GM12878 (cell line): ENCODE measurements at regions not wholly inside any gene's neighbourhood (a gene's known extent, or its start where the extent isn't known, plus 50 kb on each side); places are given as distances from the start of the nearest gene placed in this dataset.

ENCODE experiments used
- ATAC-seq: fragments of 200-7000 bp; cut with Tn5 transposase; 3 replicates; pipeline ENCODE4 v1.9.1; 2020; ENCODE audit warnings: mild to moderate bottlenecking, moderate library complexity
- BruUV-seq: library from RNA; stranded (reverse); fragments of 400-500 nt; replicated peaks from 2 replicates; lab custom pipeline; 2021; lab: Mats Ljungman, UMichigan
- CTCF ChIA-PET: fragments of 300-600 bp; sonication (Branson Sonifier 250); formaldehyde crosslinking; extraction: SDS; loops from one replicate; lab custom pipeline; 2021; ENCODE audit warnings: inconsistent platforms; lab: Yijun Ruan, JAX
- POLR2A ChIA-PET: fragments of 350-600 bp; formaldehyde crosslinking; extraction: SDS; loops from one replicate; lab custom pipeline; 2021; ENCODE audit warnings: inconsistent platforms; lab: Charles Lee
- RAD21 ChIA-PET: fragments of 300-600 bp; sonication (Branson Sonifier 250); formaldehyde crosslinking; loops from one replicate; lab custom pipeline; 2023; ENCODE audit warnings: antibody characterized with exemption; ENCODE audit not compliant: unreplicated experiment; lab: Charles Lee
- SMC1A ChIA-PET: fragments of 300-600 bp; sonication (Branson Sonifier 250); formaldehyde crosslinking; loops from one replicate; lab custom pipeline; 2023; ENCODE audit not compliant: unreplicated experiment, uncharacterized antibody; lab: Charles Lee
- DNase-seq: peaks from one replicate; pipeline ENCODE4 v3.0.0-alpha.2; 2011; ENCODE audit warnings: low read depth, low spot score
- FAIRE-seq: peaks from 3 replicates; lab custom pipeline; 2011; peaks lifted over from hg19 to GRCh38; lab: Jason Lieb, UNC
- H2AFZ ChIP-seq: 2 replicates; pipeline ENCODE4 v1.6.0; 2011; ENCODE audit warnings: low read depth, low read length, control low read depth; ENCODE audit not compliant: control insufficient read depth
- H3K27ac ChIP-seq: 2 replicates; pipeline ENCODE4 v1.5.1; 2011; ENCODE audit warnings: control low read depth; ENCODE audit not compliant: control insufficient read depth, insufficient read depth
- H3K27me3 ChIP-seq, 2 experiments: replicated peaks in 1 of 2; 2 replicates each; pipeline versions ENCODE4 v1.6.0 to v1.6.1; 2011; ENCODE audit warnings: low read length in 1 of 2; ENCODE audit not compliant: control insufficient read depth in 2 of 2, insufficient read depth in 2 of 2
- H3K36me3 ChIP-seq, 2 experiments: 2 replicates each; pipeline ENCODE4 v1.5.1; 2011; ENCODE audit warnings: low read length in 1 of 2; ENCODE audit not compliant: control insufficient read depth in 2 of 2, insufficient read depth in 2 of 2
- H3K4me1 ChIP-seq: 2 replicates; pipeline ENCODE4 v1.6.1; 2011; ENCODE audit warnings: mild to moderate bottlenecking, low read length, moderate library complexity, mixed read lengths; ENCODE audit not compliant: control insufficient read depth, insufficient read depth
- H3K4me2 ChIP-seq: 2 replicates; pipeline ENCODE4 v1.6.0; 2011; ENCODE audit warnings: control low read depth; ENCODE audit not compliant: control insufficient read depth, insufficient read depth
- H3K4me3 ChIP-seq: fragments of 200-600 bp; sonication (generic); 2 replicates; pipeline ENCODE4 v1.5.1; 2016
- H3K79me2 ChIP-seq: 2 replicates; pipeline ENCODE4 v1.6.0; 2011; ENCODE audit warnings: low read length; ENCODE audit not compliant: control insufficient read depth, insufficient read depth
- H3K9ac ChIP-seq: 2 replicates; pipeline ENCODE4 v1.8.0; 2011; ENCODE audit warnings: low read length, control low read depth, mixed read lengths; ENCODE audit not compliant: control insufficient read depth, insufficient read depth
- H3K9me3 ChIP-seq: replicated peaks from 3 replicates; pipeline ENCODE4 v1.5.1; 2011; ENCODE audit warnings: mild to moderate bottlenecking, low read length; ENCODE audit not compliant: control insufficient read depth, insufficient read depth
- H4K20me1 ChIP-seq: 2 replicates; pipeline ENCODE4 v1.6.0; 2011; ENCODE audit not compliant: control insufficient read depth, insufficient read depth
- CBFB ChIP-seq: IDR thresholded peaks from 2 replicates; pipeline ENCODE4 v1.6.1; 2016; ENCODE audit warnings: antibody characterized with exemption, low read depth
- FOXM1 ChIP-seq: IDR thresholded peaks from 2 replicates; pipeline ENCODE4 v1.6.1; 2012; ENCODE audit warnings: low read depth, mild to moderate bottlenecking, inconsistent platforms, low read length, moderate library complexity
- HDAC6 ChIP-seq: fragments of 200-600 bp; sonication (generic); IDR thresholded peaks from one replicate; pipeline ENCODE4 v1.8.0; 2017; ENCODE audit warnings: antibody characterized with exemption; ENCODE audit not compliant: unreplicated experiment
- MYC ChIP-seq: IDR thresholded peaks from 2 replicates; pipeline ENCODE4 v1.6.1; 2011; ENCODE audit warnings: mild to moderate bottlenecking, low read length, moderate library complexity, inconsistent platforms; ENCODE audit not compliant: insufficient read depth, insufficient replicate concordance, insufficient read length, severe bottlenecking
- NR2F1 ChIP-seq: fragments of 450-650 bp; conservative IDR thresholded peaks from 2 replicates; pipeline ENCODE4 v1.6.1; 2017; ENCODE audit warnings: mild to moderate bottlenecking
- RAD51 ChIP-seq: fragments of 450-650 bp; IDR thresholded peaks from 2 replicates; pipeline ENCODE4 v1.6.1; 2016; ENCODE audit warnings: moderate library complexity, mild to moderate bottlenecking, inconsistent platforms
- SP1 ChIP-seq: IDR thresholded peaks from one replicate; pipeline ENCODE4 v1.6.1; 2011; ENCODE audit warnings: low read depth, low read length
- SUZ12 ChIP-seq: fragments of 200-600 bp; sonication (generic); IDR thresholded peaks from one replicate; pipeline ENCODE4 v1.6.1; 2018; ENCODE audit warnings: antibody characterized with exemption, mild to moderate bottlenecking; ENCODE audit not compliant: unreplicated experiment
- TCF12 ChIP-seq: IDR thresholded peaks from 2 replicates; pipeline ENCODE4 v1.6.1; 2011; ENCODE audit warnings: low read depth, mild to moderate bottlenecking, low read length
- USF1 ChIP-seq: IDR thresholded peaks from 2 replicates; pipeline ENCODE4 v1.6.1; 2011; ENCODE audit warnings: borderline replicate concordance, low read depth, mild to moderate bottlenecking, moderate library complexity, mixed read lengths, low read length; ENCODE audit not compliant: insufficient read depth; ENCODE audit errors: extremely low read length
- WGBS: methylation state at CpG from one replicate; pipeline ENCODE4 v1.1.6; 2016; ENCODE audit warnings: low lambda C conversion rate; ENCODE audit not compliant: insufficient replicate concordance, insufficient coverage; ENCODE audit errors: missing lambda C conversion rate; 5-methylcytosine and 5-hydroxymethylcytosine counted together
- in situ Hi-C: fragments of 300-500 bp; cut with MboI; formaldehyde crosslinking; loops from 9 replicates; pipeline ENCODE4 v1.14.3; 2018; ENCODE audit warnings: mixed read lengths
- intact Hi-C: fragments of 100-400 bp; cut with micrococcal nuclease; formaldehyde crosslinking; loops from one replicate; pipeline ENCODE4 v1.14.2; 2022; ENCODE audit not compliant: unreplicated experiment

- TF ChIP-seq NR2F1 (no peak), TCF12 (no peak), SUZ12 (no peak)
Measured at GRCh38 chr2:128477026-128477820, 158.6 kb upstream of the HS6ST1 start (continued).

- H3K36me3 ChIP-seq = no peaks in the 10 kb centered on the region
- no peaks in the 10 kb centered on the region for H3K9me3 ChIP-seq
- no TSS peak for BruUV-seq
- no peak overlapping the region for H3K4me3 ChIP-seq
- ATAC-seq (no peak), DNase-seq (no peak), FAIRE-seq (no peak)
- no peaks in the 10 kb centered on the region for H3K27me3 ChIP-seq
- ChIA-PET POLR2A (no interaction called here), SMC1A (no interaction called here), RAD21 (no interaction called here), CTCF (no interaction called here)
- intact Hi-C loops (no loop called here), in situ Hi-C loops (no loop called here)
- H2AFZ ChIP-seq = no peak overlapping the region
- H3K4me1 ChIP-seq = peaks cover 7% of the 10 kb centered on the region
- TF ChIP-seq HDAC6 = no peak
- no peak for TF ChIP-seq FOXM1
- no peak for TF ChIP-seq USF1
- no peak for TF ChIP-seq RAD51
- no peak for TF ChIP-seq SP1
- TF ChIP-seq CBFB = no peak
- no peak for TF ChIP-seq TCF12
- no peak for TF ChIP-seq MYC
- no peak overlapping the region for H3K27ac ChIP-seq
- no peak overlapping the region for H3K9ac ChIP-seq
- no peaks in the 10 kb centered on the region for H3K79me2 ChIP-seq
- no peak overlapping the region for H3K4me2 ChIP-seq
- H4K20me1 ChIP-seq = no peaks in the 10 kb centered on the region
- 96% methylated on average over 2 of the region's 2 CpGs for WGBS
Measured at GRCh38 chr2:128477891-128478290, 159.2 kb upstream of the HS6ST1 start.
